DOHH2 (cell line): ENCODE measurements at regions not wholly inside any gene's neighbourhood (a gene's known extent, or its start where the extent isn't known, plus 50 kb on each side); places are given as distances from the start of the nearest gene placed in this dataset.

ENCODE experiments used
- CTCF ChIP-seq: fragments of 200-600 bp; sonication (generic); IDR thresholded peaks from one replicate; pipeline ENCODE4 v1.5.1; 2014; ENCODE audit warnings: antibody characterized with exemption, mild to moderate bottlenecking, low read depth, low read length; ENCODE audit not compliant: poor library complexity, severe bottlenecking
- EZH2phosphoT487 ChIP-seq: fragments of 200-600 bp; sonication (generic); IDR thresholded peaks from 2 replicates; pipeline ENCODE4 v1.6.1; 2017; ENCODE audit warnings: borderline replicate concordance, mild to moderate bottlenecking, antibody characterized with exemption, low read length, moderate library complexity, mixed read lengths

DNA sequence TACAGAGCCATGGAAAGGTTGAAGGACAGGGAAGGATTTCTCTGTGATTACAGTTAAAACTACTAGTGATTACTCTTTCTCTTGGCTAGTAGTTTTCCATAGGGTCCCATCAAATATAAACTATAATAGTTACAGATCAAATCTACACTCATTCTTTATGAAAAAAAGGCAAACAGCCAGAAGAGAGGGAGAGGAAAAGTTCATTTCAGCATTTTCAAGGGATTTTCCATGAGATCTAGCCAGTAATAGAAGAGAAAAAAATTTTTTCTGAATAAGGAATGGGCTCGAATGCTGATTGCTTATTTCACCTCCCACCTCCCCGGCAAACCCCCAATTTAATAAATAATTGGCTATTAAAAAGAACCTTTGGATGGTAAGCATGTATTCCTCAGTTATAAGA is 74.8 kb upstream of the BLID start:
- TF ChIP-seq CTCF (no peak), EZH2phosphoT487 (no peak)
